ENCODE measurements at regions not wholly inside any gene's neighbourhood (a gene's known extent, or its start where the extent isn't known, plus 50 kb on each side); places are given as distances from the start of the nearest gene placed in this dataset.

GRCh38 chr6:28709478-28710349, 184.0 kb downstream of the GPX5 start:
- DNase-seq: no peak

GRCh38 chr6:28710466-28711191, 184.9 kb downstream of the GPX5 start:
- DNase-seq: no peak

- DNase-seq: no peak
Measured at GRCh38 chr6:28711325-28711724, 185.6 kb downstream of the GPX5 start.

- DNase-seq: no peak
Measured at GRCh38 chr6:28711788-28712341, 186.2 kb downstream of the GPX5 start.

- no peak for DNase-seq
Measured at GRCh38 chr6:28712982-28713381, 187.3 kb downstream of the GPX5 start.

GRCh38 chr6:28719275-28719940, 193.7 kb downstream of the GPX5 start:
- DNase-seq: no peak

- DNase-seq: no peak
Measured at GRCh38 chr6:28720357-28721231, 194.9 kb downstream of the GPX5 start.

- no peak for DNase-seq
Measured at GRCh38 chr6:28721372-28721771, 195.7 kb downstream of the GPX5 start.

GRCh38 chr6:28724395-28724794, 198.7 kb downstream of the GPX5 start:
- DNase-seq: no peak

- DNase-seq: no peak
Measured at GRCh38 chr6:28725274-28725809, 198.4 kb downstream of the TRIM27 start.

GRCh38 chr6:28725890-28726348, 197.9 kb downstream of the TRIM27 start:
- DNase-seq: no peak

- DNase-seq: no peak
Measured at GRCh38 chr6:28726569-28727309, 197.0 kb downstream of the TRIM27 start.

GRCh38 chr6:28727559-28728211, 196.1 kb downstream of the TRIM27 start:
- DNase-seq: no peak

- DNase-seq: no peak
Measured at GRCh38 chr6:28729501-28730402, 194.0 kb downstream of the TRIM27 start.

- DNase-seq: no peak
Measured at GRCh38 chr6:28732052-28732451, 191.7 kb downstream of the TRIM27 start.

GRCh38 chr6:28734443-28734959, 189.3 kb downstream of the TRIM27 start:
- DNase-seq: no peak

GRCh38 chr6:28736121-28736520, 187.7 kb downstream of the TRIM27 start:
- DNase-seq: no peak

- DNase-seq: no peak
Measured at GRCh38 chr6:28737750-28738395, 185.9 kb downstream of the TRIM27 start.

- no peak for DNase-seq
Measured at GRCh38 chr6:28738396-28738765, 185.4 kb downstream of the TRIM27 start.

All from activated naive CD4-positive, alpha-beta T cell treated with Interleukin-2 at 50 U/mL for 16 hours (primary cell).